ENCODE measurements at regions not wholly inside any gene's neighbourhood (a gene's known extent, or its start where the extent isn't known, plus 50 kb on each side); places are given as distances from the start of the nearest gene placed in this dataset.

DNA sequence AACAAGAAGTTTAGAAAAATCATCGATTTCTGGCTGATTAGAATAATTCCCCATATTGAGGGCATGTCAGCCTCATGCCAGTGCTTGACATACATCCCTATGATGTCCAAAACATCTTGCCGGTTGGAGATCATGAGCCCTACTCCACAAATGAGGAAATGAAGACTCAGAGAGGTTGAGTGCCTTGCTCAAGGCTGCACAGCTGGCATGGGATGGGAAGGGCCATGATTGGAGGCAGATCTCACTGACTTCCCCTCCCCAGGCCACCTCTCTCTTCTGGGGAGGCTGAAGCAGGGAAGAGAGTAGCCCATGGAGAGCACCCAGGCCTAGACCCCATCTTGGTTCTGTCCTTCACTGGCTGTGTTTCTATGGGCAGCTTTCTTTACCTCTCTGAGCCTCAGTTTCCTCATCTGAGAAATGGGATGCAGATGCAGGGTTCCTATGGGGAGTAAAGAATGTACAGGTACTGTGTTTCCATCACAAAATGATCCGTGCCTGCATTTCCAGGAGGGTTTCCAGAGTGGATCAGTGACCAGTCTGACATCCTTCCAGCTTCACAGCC, 145.7 kb downstream of the SYF2 start:
- Histone ChIP-seq H4K20me1 (ENCODE audit: control insufficient read depth, insufficient read depth, low read depth, low read length) (no peaks in the 10 kb centered on the region), H3K27ac (ENCODE audit: low read depth, low read length) (no peak overlapping the region), H3F3A (ENCODE audit: control insufficient read depth, insufficient read depth) (no peaks in the 10 kb centered on the region), H3K4me3 (ENCODE audit: low read length) (no peak overlapping the region), H3K4me2 (ENCODE audit: low read length) (no peak overlapping the region), H3K4me1 (ENCODE audit: control insufficient read depth, low read length) (peaks cover 10% of the 10 kb centered on the region), H3K36me3 (ENCODE audit: control insufficient read depth, low read length) (no peaks in the 10 kb centered on the region), H3K27me3 (ENCODE audit: control insufficient read depth, low read length) (peaks cover 8% of the 10 kb centered on the region), H3K9me3 (ENCODE audit: control insufficient read depth, insufficient read depth, low read length) (no peaks in the 10 kb centered on the region), H3K9me2 (replicated peaks; ENCODE audit: control insufficient read depth, low read length) (no peaks in the 10 kb centered on the region), H3K79me2 (ENCODE audit: control insufficient read depth, low read length) (no peaks in the 10 kb centered on the region)
- TF ChIP-seq, protein P1, sequence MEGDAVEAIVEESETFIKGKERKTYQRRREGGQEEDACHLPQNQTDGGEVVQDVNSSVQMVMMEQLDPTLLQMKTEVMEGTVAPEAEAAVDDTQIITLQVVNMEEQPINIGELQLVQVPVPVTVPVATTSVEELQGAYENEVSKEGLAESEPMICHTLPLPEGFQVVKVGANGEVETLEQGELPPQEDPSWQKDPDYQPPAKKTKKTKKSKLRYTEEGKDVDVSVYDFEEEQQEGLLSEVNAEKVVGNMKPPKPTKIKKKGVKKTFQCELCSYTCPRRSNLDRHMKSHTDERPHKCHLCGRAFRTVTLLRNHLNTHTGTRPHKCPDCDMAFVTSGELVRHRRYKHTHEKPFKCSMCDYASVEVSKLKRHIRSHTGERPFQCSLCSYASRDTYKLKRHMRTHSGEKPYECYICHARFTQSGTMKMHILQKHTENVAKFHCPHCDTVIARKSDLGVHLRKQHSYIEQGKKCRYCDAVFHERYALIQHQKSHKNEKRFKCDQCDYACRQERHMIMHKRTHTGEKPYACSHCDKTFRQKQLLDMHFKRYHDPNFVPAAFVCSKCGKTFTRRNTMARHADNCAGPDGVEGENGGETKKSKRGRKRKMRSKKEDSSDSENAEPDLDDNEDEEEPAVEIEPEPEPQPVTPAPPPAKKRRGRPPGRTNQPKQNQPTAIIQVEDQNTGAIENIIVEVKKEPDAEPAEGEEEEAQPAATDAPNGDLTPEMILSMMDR (IDR thresholded peaks at IDR 0.05; ENCODE audit: low read depth, low read length, poor library complexity, severe bottlenecking) = no peak
- no peak for TF ChIP-seq EZH2phosphoT487 (IDR thresholded peaks at IDR 0.05; ENCODE audit: borderline replicate concordance, low read length)

DNA sequence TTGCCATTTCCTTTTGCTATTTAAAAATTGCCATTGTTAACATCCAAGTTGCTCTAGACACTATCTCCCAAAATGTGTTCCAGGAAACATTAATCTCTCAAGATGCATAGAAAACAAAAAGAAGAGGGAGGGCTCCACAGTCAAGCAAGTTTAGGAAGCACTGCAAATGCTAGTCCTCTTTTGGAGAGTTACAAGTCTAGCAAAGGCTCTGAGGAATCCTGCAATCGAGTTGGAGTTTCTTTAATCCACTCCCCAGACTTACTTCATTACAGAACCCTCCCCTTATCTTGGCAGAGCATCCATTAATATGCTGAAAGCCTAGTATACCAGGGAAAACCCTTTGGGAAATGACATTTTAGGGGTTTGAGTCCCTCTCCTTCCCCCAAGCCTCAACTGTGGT, 147.9 kb downstream of the SYF2 start:
- TF ChIP-seq EZH2phosphoT487 (IDR thresholded peaks at IDR 0.05; ENCODE audit: borderline replicate concordance, low read length) = no peak
- TF ChIP-seq, protein P1 (IDR thresholded peaks at IDR 0.05; ENCODE audit: low read depth, low read length, poor library complexity, severe bottlenecking) = no peak
- H3K79me2 ChIP-seq (ENCODE audit: control insufficient read depth, low read length) = no peaks in the 10 kb centered on the region

DNA sequence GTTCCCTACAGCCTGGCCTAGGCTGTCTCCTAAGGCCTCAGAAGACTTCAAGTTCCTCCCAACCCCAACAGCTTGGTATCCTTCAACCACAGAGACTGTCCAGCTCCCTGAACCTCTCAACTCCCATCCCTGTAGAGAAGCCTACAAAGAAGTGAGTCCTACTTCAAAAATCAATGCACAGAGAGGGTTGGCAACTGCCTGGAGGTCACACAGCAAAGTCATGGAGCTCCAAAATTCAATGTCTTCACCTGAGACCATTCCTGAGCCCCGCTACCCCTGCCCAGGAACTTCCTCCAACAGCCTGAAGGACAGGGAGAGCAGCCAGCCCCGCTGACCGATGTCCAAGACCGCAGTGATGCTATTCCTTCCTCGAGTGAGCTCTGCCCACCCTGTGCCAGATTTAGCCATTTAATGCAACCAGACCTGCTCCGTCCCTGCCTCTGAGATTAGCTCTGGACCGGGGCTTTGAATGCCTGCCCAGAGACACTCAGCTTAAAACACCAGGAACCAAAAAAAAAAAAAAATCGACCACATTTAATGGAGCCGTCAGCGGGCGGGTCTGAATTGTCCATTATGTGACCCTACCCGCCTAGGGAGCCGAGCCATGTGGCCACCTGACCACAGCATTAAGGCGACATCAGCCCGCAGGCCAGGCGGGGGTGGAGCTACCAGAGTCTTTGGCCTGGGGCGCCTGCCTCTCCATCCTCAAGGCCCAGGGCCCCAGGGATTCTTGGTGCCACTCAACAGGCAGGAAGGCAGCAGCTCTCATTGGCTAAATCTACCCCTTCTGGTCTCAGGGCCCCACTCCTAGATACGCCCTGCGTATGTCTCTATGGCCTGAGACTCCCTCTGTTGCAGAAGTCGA, 148.6 kb downstream of the SYF2 start:
- Histone ChIP-seq H3K4me1 (ENCODE audit: control insufficient read depth, low read length) (peaks cover 15% of the 10 kb centered on the region), H3K9me2 (replicated peaks; ENCODE audit: control insufficient read depth, low read length) (no peaks in the 10 kb centered on the region), H3F3A (ENCODE audit: control insufficient read depth, insufficient read depth) (no peaks in the 10 kb centered on the region), H3K27ac (ENCODE audit: low read depth, low read length) (no peak overlapping the region), H3K4me3 (ENCODE audit: low read length) (no peak overlapping the region), H3K4me2 (ENCODE audit: low read length) (no peak overlapping the region), H3K27me3 (ENCODE audit: control insufficient read depth, low read length) (peaks cover 8% of the 10 kb centered on the region), H4K20me1 (ENCODE audit: control insufficient read depth, insufficient read depth, low read depth, low read length) (no peaks in the 10 kb centered on the region), H3K36me3 (ENCODE audit: control insufficient read depth, low read length) (no peaks in the 10 kb centered on the region), H3K9me3 (ENCODE audit: control insufficient read depth, insufficient read depth, low read length) (no peaks in the 10 kb centered on the region), H3K79me2 (ENCODE audit: control insufficient read depth, low read length) (no peaks in the 10 kb centered on the region)
- TF ChIP-seq, protein P1 (IDR thresholded peaks at IDR 0.05; ENCODE audit: low read depth, low read length, poor library complexity, severe bottlenecking) = no peak
- TF ChIP-seq EZH2phosphoT487 (IDR thresholded peaks at IDR 0.05; ENCODE audit: borderline replicate concordance, low read length) = no peak

More for the DNA sequence above, 147.9 kb downstream of the SYF2 start:
- peaks cover 15% of the 10 kb centered on the region for H3K4me1 ChIP-seq (ENCODE audit: control insufficient read depth, low read length)
- peaks cover 8% of the 10 kb centered on the region for H3K27me3 ChIP-seq (ENCODE audit: control insufficient read depth, low read length)
- H4K20me1 ChIP-seq (ENCODE audit: control insufficient read depth, insufficient read depth, low read depth, low read length) = no peaks in the 10 kb centered on the region
- H3K9me2 ChIP-seq (replicated peaks; ENCODE audit: control insufficient read depth, low read length) = no peaks in the 10 kb centered on the region
- H3F3A ChIP-seq (ENCODE audit: control insufficient read depth, insufficient read depth) = no peaks in the 10 kb centered on the region
- no peak overlapping the region for H3K27ac ChIP-seq (ENCODE audit: low read depth, low read length)
- no peak overlapping the region for H3K4me3 ChIP-seq (ENCODE audit: low read length)
- no peak overlapping the region for H3K4me2 ChIP-seq (ENCODE audit: low read length)
- H3K9me3 ChIP-seq (ENCODE audit: control insufficient read depth, insufficient read depth, low read length) = no peaks in the 10 kb centered on the region
- no peaks in the 10 kb centered on the region for H3K36me3 ChIP-seq (ENCODE audit: control insufficient read depth, low read length)

All from DOHH2 (cell line).